RWPE2 (cell line): ENCODE measurements at regions not wholly inside any gene's neighbourhood (a gene's known extent, or its start where the extent isn't known, plus 50 kb on each side); places are given as distances from the start of the nearest gene placed in this dataset.

ENCODE experiments used
- ATAC-seq: fragments of 200-7000 bp; cut with Tn5 transposase; 3 replicates; pipeline ENCODE4 v1.9.1; 2021; ENCODE audit warnings: low read depth
- DNase-seq: peaks from one replicate; pipeline ENCODE4 v3.0.0-alpha.2; 2020; ENCODE audit warnings: low spot score
- H3K27ac ChIP-seq: fragments of 450-650 bp; 2 replicates; pipeline ENCODE4 v1.5.1; 2017; ENCODE audit warnings: mild to moderate bottlenecking; ENCODE audit not compliant: poor library complexity, severe bottlenecking
- H3K27me3 ChIP-seq: fragments of 250-450 bp; sonication (Bioruptor Pico); 2 replicates; pipeline ENCODE4 v1.5.1; 2021; ENCODE audit warnings: mild to moderate bottlenecking, moderate library complexity; ENCODE audit not compliant: insufficient read depth, poor library complexity, severe bottlenecking
- H3K36me3 ChIP-seq: fragments of 250-450 bp; sonication (Bioruptor Pico); 2 replicates; pipeline ENCODE4 v1.5.1; 2020; ENCODE audit warnings: low read depth, mild to moderate bottlenecking, moderate library complexity
- H3K4me1 ChIP-seq: fragments of 250-450 bp; sonication (Bioruptor Pico); 2 replicates; pipeline ENCODE4 v1.5.1; 2021; ENCODE audit warnings: mild to moderate bottlenecking, moderate library complexity; ENCODE audit not compliant: insufficient read depth, poor library complexity, severe bottlenecking
- H3K4me3 ChIP-seq: fragments of 250-450 bp; sonication (Bioruptor Pico); 2 replicates; pipeline ENCODE4 v1.5.1; 2021; ENCODE audit warnings: mild to moderate bottlenecking, moderate library complexity; ENCODE audit not compliant: severe bottlenecking
- H3K9me3 ChIP-seq: fragments of 250-450 bp; sonication (Bioruptor Pico); 2 replicates; pipeline ENCODE4 v1.5.1; 2021; ENCODE audit warnings: mild to moderate bottlenecking, moderate library complexity; ENCODE audit not compliant: severe bottlenecking
- CTCF ChIP-seq: fragments of 450-650 bp; IDR thresholded peaks from one replicate; pipeline ENCODE4 v1.5.1; 2017; ENCODE audit warnings: mild to moderate bottlenecking, moderate library complexity; ENCODE audit not compliant: poor library complexity, severe bottlenecking

- ATAC-seq = no peak
- H3K27ac ChIP-seq = peak overlapping the region; percentile 86
Observed at GRCh38 chr6:134467620-134468019, 149.7 kb upstream of the SGK1 start.

DNA sequence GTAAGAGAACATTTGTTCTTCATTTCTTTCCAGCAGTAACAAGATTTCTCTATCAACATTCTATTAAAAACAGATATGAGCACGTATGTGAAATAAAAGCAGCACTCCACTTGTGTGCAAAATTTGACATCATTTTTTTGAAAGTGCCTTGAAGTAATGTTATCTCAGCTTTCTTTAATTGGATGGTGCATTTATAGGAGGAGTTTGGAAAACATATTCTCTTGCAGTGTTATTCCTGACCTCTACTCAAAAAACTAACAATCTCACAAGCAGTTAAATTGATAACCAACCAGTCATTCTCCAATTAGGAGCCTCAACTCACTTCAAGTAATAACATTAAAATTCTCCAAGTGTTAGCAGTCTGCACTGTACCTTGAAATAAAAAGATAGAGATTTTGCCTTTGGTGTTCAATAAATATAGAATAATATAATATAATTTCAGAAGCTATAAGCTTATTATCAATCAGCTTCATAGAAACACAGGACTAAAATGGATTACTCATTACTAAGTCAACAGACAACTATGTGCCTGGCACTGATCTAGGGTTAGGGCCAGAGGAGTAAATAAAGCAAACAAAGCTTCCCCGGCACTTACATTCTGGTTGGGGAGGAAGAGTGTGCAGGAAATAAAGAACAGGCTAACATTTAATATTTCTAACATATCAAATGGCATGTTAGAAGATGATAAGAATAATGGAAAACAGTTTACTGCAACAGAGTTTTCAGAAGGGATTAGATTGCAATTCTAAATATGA is 149.0 kb upstream of the SGK1 start:
- no peaks in the 10 kb centered on the region for H3K27me3 ChIP-seq
- no peaks in the 10 kb centered on the region for H3K36me3 ChIP-seq
- peak overlapping the region; percentile 86 for H3K27ac ChIP-seq
- TF ChIP-seq CTCF = no peak
- DNase-seq (no peak), ATAC-seq (peak; percentile 69)
- no peaks in the 10 kb centered on the region for H3K9me3 ChIP-seq
- H3K4me1 ChIP-seq = peaks cover 38% of the 10 kb centered on the region
- H3K4me3 ChIP-seq = no peak overlapping the region

More at GRCh38 chr6:134467620-134468019, 149.7 kb upstream of the SGK1 start:
- no peaks in the 10 kb centered on the region for H3K27me3 ChIP-seq
- TF ChIP-seq CTCF = no peak
- no peaks in the 10 kb centered on the region for H3K9me3 ChIP-seq
- no peaks in the 10 kb centered on the region for H3K36me3 ChIP-seq
- H3K4me3 ChIP-seq = no peak overlapping the region
- H3K4me1 ChIP-seq = peaks cover 38% of the 10 kb centered on the region
- no peak for DNase-seq

DNA sequence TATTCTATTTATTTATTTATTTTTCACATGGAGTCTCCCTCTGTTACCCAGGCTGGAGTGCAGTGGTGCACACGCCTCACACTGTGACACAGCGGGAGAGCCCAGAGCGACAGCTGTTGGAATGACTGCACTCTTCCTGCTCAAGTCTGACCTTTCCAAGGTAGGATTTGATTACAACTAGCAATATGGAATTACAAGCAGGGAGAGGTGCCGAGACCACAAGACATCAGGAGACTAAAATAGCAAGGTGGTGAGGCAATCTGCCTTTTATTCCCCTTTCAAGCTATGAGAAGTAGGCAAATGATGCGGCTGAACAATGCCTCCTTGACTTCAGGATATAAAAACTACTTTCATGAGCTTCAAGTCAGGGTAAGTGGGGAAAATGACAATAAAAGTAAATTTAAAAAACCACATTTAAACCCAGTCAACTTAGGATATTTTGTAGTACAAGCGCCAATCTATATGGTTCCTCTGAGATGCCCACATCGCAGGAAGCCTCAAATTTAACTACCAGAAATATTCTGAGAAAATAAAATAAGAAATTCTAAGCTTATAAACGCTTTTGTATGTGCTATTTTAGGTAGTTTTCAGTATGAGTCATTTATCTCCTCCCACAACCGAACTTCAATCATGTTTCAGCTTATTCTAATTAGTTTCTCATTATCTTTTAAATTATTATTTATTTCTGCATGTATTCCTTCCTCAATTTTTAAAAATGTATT is 146.9 kb upstream of the SGK1 start:
- Histone ChIP-seq H3K9me3 (no peaks in the 10 kb centered on the region), H3K27me3 (no peaks in the 10 kb centered on the region), H3K4me3 (no peak overlapping the region), H3K27ac (peak overlapping the region; percentile 86), H3K36me3 (no peaks in the 10 kb centered on the region), H3K4me1 (peaks cover 38% of the 10 kb centered on the region)
- no peak for TF ChIP-seq CTCF
- ATAC-seq (peak; percentile 77), DNase-seq (peak; percentile 56)

DNA sequence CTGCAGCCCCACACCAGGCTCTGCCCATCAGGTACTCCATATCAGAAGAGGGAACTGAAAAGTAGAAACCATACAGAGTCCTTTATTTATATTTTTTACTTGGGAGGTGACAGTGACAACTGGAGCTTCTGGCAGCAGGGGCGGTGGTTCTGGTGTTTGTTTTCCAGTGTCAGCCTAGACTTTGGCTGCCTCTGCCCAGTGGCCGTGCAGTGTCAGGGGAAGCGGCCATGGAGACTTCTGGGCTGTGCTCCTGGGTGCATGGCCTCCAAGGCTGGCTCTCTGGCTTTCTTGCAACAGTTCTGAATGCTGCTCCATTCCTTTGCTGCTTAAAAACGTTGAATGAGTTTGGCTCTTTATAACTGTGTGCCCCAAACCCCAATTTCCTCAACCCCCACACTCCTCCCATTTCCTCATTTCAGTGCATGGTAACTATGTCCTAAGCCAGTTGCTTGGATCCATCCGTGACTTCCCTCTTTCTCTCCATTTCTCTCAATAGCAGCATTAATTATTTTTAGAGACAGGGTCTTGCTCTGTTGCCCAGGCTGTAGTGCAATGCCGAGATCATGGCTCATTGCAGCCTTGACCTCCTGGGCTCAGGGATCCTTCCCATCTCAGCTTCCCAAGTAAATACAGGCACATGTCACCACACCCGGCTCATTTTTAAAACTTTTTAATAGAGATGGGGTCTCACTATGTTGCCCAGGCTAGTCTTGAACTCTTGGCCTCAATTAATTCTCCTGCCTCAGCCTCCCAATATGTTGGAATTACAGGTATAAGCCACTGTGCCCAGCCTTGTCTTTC is 141.1 kb upstream of the SGK1 start:
- H3K4me1 ChIP-seq = peaks cover 4% of the 10 kb centered on the region
- H3K36me3 ChIP-seq = no peaks in the 10 kb centered on the region
- H3K4me3 ChIP-seq = no peak overlapping the region
- no peaks in the 10 kb centered on the region for H3K27me3 ChIP-seq
- no peak for TF ChIP-seq CTCF
- no peak for DNase-seq
- no peak for ATAC-seq
- no peaks in the 10 kb centered on the region for H3K9me3 ChIP-seq
- H3K27ac ChIP-seq = no peak overlapping the region
